G401 (cell line): ENCODE measurements at regions not wholly inside any gene's neighbourhood (a gene's known extent, or its start where the extent isn't known, plus 50 kb on each side); places are given as distances from the start of the nearest gene placed in this dataset.

ENCODE experiments used
- DNase-seq: peaks from one replicate; pipeline ENCODE4 v3.0.0-alpha.2; 2015; ENCODE audit warnings: low spot score
- in situ Hi-C: cut with HindIII; loops from 2 replicates; pipeline ENCODE4 v1.10.0; 2016; ENCODE audit warnings: low sequenced_read_pairs, mixed read lengths

DNA sequence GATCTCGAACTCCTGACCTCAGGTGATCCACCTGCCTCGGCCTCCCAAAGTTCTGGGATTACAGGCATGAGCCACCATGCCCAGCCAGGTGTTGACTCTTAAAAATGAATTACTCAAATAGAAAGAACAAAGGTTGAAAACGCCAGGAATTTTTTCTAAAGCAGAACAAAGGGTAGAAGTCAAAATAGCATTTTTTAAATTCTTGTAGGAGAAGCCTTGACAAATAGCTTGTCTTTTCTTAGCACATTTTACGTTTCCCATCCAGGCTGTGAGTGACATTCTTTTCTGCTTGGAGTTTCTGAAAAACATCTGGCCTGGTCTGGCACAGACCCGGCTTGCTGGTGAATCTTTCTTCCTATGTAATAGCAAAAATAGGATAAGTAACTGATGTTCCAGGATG is 169.4 kb upstream of the ZNF462 start:
- in situ Hi-C loops = no loop called here
- no peak for DNase-seq

DNA sequence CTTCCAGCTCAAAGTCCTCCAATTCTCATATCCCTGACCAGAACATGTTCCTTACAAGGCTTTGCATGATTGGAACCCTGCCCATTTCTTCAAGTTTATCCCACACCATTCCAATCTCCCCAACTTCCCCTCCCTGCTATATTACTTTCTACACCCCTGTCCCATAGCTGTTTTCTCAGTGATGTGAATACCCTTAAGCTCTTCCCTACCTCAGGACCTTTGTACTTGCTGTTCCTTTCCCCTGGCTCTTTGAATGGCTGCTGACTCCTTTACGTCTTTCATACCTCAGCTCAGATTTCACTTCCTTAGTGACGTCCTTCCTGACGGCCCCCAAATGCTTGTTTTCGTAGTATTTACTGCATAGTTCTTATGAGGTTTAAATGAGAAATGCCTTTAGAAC is 166.2 kb upstream of the ZNF462 start:
- no peak for DNase-seq
- in situ Hi-C loops = no loop called here

DNA sequence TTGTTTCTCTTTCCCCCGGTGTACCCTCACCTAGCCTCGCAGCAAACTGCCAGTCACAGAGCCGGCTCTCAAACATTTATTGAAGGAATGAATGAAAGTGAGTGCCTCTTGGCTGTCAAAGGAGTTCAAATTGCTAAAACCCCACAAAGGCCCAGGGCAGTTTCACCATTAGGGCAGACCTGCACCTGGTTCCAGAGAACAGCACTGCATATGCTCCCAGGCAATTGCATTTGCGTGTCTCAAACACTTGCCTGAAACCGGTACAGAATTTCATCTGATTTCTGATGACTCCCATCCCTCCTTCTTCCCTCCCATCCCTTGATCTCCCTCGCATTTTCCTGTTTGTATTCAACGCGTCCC is 165.6 kb upstream of the ZNF462 start:
- in situ Hi-C loops = no loop called here
- no peak for DNase-seq

DNA sequence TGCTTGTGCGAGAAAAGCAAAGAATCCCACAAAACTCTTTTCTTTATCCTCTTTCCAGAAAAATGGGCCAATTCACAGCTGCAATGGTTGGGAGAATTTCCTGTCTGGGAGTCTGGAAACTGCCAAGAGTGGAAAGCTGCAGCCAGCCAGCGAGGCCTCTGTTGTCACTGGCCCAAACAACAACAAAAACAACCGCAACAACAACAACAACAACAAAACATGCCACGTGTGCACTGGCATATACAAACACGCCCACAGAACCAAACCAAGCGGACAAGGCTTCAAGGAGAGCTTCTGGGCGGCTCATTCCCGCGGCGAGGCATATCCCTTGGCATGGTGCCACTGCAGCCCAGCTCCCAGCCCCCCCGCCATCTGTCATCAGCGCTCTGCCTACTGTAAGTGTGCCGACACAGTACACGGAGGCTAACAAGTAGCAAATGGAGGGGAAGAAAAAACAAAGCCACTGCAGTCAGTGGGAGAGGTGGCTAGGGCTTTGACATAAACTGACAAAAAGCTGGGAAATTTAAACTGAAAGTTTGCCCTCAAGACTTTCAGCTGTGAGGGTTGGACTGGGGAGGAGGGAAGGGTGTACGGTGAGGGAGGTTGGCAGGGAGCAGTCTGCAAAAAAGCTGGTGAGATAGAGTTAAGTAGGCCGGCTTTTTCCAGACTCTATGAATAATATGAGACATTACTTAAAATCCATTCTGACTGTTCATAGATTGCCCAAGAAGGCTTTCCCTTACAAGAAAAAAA is 165.0 kb upstream of the ZNF462 start:
- peak; percentile 90 for DNase-seq
- in situ Hi-C loops = no loop called here

DNA sequence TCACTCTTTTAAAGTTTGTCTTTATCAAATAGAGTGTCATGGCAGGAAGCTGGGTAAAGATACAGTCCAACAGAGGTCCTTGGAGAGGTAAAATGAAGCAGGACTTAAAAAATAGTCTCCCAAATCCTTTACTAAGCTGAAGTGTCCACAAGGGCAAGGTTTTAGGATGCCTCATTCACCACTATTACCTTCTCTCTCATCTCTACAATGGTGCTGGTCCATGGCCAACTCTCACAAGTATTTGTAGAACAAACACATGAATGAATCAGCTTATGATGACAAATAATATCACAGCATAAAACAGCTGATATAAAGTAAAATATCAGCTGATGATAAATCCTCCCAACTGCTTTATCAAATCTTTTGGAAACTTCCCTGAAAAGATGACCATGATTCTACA is 162.3 kb upstream of the ZNF462 start:
- no peak for DNase-seq
- in situ Hi-C loops = no loop called here

DNA sequence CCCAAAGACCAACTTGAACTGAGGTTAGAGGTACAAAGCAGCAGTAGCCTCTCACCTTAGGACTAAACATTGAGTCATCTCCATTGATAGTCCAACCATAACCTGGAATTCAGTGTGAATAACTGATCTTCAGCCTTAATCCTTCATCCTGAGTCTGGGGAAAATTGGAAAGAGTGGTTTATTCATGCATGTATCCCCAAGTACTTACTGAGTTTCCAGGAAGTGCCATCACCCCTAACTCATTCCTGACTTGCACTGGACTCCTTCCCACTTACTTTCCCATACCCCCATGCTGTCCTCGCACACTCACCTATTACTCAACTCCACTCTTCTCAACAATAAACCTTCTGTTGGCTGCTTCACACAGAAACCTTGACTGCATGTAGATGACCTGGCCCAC is 161.4 kb upstream of the ZNF462 start:
- no peak for DNase-seq
- in situ Hi-C loops = no loop called here

DNA sequence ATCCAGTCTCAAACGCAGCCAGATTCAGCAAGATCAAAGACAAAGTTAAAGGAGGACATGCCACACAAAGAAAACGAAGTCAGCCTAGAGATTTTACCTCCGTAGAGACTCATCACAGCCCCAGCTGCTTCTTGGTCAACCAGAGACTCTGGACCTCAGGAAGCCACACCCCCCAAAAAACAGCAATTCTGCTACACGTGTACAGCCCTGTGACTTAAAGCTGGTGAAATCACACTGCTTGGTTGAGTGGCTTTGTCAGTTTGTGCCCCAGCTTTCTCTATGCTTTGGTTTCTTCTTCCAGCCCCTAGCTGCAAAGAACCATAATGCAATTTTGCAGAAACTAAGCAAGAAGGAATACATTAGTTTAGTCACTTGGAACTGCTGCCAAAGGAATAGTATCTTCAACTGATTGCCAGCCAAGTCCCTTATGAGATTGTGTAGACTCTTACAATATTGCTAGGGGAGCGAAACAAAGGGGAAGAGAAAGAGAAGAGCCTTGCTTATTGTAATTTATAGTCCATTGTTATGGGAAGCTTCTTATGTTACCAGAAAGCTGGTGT is 158.8 kb upstream of the ZNF462 start:
- no peak for DNase-seq
- in situ Hi-C loops = no loop called here

DNA sequence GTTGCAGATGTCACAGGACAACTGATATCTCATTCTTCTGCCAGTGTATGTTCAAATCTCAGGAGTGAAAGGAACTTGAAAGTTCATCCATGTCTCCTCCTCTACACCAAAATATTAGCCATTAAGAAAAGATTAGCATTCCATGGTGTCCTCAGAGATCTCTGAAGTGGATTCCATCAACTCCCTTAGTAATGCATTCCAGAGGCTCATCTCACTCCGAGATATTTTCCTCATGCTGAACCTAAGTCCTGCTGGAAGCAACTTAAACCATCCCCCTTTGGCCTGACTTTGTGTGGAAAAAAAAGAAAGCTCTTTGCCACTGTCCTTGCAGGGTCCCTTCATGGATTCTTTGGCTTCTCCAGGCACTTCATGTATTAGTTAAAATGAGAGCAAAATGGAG is 155.7 kb upstream of the ZNF462 start:
- in situ Hi-C loops = no loop called here

DNA sequence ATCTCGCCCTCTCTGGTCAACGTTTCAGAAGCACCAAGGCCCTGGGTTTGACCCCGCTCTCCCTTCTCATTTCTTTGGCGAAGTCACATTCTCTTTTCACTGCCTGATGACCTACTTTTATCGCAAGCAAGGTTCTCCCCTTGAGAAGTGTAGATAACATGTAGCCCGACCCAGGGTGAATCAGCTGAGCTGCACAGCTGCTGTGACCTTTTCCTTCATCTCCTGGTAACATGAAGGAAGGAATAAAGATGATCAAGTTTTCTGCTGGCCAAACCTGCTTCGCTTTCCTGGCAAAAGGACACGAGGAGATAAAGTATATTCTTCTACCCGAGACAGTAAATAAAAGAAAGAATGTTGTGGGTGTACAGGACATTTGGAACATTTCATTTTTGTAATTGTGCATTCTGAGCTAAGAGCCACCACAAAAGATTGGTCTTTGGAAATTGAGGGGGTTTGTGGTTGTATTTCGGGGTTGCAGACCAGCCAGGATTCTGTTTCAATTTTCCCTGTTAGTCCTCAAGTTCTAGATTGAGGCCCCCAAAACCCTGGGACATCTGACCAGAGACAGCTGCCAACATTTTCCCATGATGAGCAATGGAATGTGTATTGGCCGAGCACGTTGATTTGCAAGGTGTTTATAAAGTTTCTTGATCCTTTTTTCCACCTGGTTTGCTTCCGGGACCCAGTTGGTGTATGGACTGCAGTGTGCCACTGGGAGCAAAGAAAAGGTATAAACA is 155.1 kb upstream of the ZNF462 start:
- DNase-seq = no peak
- in situ Hi-C loops = no loop called here

More for the DNA sequence above, 155.7 kb upstream of the ZNF462 start:
- DNase-seq = no peak

DNA sequence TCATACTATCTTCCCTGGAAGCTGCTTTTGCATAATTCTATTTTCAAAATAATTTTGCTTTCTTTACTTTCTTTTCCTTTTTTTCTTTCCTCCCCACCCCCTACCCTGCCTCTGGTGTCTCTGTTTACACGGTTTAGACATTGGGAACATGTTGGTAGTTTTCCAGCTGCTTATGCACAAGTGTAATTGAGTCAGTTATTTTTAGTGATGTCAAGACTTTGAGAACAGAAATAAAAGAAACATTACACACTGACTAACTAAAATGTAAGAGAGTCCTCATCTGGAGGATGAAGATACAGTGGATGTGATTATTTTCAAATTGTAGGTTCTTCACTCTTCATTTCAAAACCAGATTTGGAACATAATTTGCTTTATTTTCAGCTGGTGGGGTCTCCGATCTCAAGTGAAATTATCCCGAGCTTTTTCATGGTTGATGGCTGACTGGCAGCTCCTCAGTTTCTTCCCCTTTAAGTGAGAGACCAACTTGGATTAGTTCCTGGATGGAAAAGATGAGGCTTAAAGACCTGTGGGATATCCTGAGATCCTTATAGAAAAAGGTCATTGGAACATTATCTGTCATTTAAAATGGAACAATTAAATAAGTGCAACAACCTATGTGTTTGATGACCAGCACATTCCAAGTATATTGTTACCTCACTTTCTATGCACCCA is 154.4 kb upstream of the ZNF462 start:
- in situ Hi-C loops = no loop called here
- no peak for DNase-seq

DNA sequence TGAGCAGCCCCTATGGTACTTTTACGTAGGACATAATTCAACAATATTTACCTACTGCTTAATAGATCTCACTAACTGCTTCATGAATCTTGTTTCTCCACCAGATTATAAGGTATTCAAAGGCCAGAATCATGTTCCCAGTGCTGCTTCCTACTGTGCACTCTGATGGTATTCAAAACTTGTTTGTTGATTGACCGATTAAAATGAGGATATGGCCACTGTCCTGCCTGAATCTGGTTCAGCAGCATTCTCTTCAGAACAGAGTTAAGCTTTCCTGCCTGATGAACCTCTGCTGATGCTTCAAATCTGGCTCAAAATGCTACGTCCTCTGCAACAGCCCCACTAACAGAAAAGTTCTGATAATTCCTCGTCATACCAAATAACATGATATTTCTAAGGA is 150.7 kb upstream of the ZNF462 start:
- no peak for DNase-seq
- in situ Hi-C loops = no loop called here

DNA sequence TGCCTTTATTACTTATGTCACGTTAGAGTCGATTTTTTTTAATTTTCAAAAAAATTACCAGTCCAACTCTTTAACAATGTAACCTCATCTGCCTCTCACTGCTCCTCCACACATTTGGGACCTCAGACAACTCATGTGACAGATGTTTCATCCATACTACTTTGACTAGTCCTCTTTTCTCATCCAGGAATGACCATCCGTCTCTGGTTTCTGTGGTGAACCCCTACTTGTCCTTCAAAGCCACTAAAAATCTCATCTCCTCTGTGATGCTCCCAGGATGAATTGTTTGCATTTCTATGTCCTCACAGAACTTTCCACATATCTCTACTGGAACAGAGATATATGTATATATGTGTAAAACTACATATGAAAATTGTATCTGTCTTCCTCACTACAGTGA is 149.8 kb upstream of the ZNF462 start:
- no peak for DNase-seq
- in situ Hi-C loops = no loop called here

DNA sequence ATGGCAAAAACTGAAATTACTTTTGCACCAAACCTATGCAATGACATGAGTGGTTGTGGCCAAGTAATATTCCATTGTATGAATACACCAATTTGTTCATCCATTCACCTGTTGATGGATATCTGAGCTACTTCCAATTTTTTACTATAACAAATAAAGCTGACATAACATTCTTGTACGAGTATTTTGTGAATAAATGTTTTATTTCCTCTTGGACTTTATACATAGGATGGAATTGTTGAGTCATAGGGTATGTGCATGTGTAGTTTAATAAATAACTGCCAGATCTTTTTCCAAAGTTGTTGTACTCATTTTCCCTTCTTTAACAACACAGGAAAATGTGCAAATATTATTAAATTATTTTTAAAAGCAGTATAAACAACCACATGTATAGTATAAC is 146.1 kb upstream of the ZNF462 start:
- in situ Hi-C loops = no loop called here
- DNase-seq = no peak

DNA sequence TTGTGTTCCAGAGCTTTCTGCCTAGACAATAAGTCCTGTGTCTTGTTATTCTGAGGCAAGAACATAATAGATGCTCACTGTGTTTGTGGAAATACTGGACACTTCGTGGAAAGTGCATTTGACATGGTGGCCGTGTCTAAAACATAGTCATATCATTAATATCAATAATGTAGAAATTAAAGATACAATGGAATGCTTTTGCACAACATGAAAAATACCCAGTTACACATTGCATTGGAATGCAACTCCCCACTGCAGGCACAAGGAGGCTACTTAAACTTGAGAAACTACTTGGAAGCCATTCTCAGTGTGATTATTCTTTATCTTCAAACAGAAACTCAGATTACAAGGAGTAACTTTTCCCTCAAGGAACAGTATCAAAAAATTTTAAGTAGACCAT is 145.3 kb upstream of the ZNF462 start:
- in situ Hi-C loops = no loop called here
- DNase-seq = no peak

DNA sequence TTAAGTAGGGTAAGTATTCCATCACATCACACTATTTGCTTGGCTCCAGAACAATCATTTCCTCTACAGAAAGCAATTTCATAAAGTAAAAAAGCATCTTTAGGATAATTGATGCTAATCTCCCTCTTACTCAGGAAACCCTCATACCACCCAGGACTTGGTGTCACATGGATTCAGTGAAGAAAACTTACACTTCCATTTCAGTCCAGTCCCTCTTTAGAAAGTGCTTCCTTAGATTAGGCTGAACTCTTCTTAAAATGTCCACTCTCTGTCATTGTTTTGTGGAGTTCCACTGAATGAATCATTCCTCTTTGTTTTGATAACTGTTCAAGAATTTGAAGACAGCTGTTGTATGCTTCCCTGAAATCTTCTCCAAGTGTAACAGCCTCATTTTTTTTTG is 144.0 kb upstream of the ZNF462 start:
- no peak for DNase-seq
- in situ Hi-C loops = no loop called here

DNA sequence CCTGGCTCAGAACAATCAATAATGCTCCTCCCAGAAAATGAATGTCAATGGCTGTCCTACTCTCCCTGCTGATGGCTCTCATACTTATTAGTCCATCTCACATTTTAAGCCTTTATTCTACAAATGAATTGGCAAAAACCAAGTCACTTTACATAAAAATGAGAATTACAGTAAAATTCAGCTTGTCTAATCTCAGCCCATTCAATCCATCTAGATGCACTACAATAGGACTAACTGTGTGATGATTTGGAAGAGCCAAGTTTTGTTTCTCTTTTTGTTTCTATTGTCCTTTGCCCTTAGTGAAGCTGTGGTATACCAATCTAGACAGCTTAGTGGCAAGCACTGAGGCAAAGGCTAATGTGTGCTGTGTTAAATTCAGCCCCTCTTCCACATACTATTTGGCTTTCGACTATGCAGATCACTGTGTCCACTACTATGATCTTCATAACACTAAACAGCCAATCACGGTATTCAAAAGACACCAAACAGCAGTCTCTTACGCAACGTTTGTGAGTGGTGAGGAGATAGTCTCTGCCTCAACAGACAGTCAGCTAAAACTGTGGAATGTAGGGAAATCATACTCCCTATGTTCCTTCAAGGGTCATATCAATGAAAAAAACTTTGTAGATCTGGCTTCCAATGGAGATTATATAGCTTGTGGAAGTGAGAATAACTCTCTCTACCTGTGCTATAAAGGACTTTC is 140.8 kb upstream of the ZNF462 start:
- in situ Hi-C loops = no loop called here
- no peak for DNase-seq

DNA sequence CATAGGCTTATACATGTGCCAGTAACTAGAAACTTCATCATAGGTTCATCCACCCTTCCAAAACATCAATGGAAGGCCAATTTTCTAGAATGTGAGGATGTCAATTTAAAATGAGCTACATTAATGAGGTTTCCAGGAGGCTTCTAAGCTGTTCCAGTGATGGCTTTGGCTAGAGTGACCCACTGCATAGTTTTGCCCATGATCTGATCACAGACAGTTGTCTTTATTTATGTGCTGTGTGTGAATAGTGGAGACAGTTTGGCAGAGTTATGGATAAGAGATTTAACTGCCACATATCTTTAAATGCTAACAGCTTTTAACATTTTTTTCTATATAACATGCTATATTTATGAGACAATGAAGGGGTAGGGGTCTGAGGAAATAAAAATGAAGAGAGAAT is 139.0 kb upstream of the ZNF462 start:
- in situ Hi-C loops = no loop called here
- DNase-seq = no peak

DNA sequence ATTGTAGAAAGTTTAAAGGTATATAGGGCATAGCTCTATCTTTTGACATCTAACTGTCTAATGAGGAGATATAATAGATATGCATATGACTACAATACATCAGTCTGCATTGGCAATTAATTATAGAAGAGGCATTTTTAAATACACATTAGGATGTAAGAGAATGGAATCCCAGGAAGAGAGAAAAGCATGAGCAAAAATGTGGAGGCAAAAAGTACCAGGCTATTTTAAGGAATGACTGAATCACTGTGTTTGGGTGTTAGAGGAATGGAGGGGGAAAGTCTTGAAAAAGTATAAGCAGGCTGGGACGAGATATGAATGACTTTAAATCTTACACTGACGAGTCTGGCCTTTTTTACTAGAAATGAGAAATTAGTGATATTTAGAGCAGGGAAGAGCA is 138.4 kb upstream of the ZNF462 start:
- in situ Hi-C loops = no loop called here
- DNase-seq = no peak

DNA sequence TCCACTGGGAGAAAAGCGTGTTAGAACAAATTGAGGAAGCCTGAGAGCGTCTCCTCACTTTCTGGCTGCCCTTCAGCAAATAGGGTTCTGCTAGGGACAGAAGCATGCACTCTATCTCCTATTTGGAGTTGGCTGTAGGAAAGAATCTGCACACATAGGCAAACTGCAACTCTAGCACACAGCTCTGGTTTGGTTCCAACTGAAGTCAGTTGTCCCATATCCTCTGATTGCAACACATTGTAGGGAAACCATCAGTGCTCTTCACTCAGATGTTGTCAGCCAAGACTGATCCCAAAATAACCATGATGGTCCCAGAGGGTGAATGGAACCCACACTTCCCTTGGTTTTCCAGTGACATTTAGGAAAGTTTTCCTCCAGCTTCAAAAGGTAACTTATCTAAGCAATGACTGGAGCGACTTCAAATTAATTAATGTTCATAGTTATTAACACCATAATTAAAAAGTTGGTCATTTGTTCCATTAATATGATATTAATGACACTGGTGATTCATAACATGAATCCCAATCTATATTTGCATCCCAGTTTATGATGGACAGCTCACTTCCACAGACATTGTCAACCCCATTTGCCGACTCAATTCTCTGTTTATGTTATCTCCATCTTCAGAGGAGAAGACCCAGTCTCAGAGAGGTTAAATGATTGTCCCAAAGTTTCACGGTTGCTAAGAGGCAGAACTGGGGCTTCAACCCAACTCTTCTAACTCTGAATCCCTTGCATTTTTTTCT is 136.7 kb upstream of the ZNF462 start:
- DNase-seq = no peak
- in situ Hi-C loops = no loop called here
